HG02884 (cell line): ENCODE measurements at regions not wholly inside any gene's neighbourhood (a gene's known extent, or its start where the extent isn't known, plus 50 kb on each side); places are given as distances from the start of the nearest gene placed in this dataset.
"Not testable (repeated sequence)": the region's sequence is repeated elsewhere in the genome, so short reads cannot be mapped to it uniquely, and the experiment has no call there.

Source experiments
- ATAC-seq: cut with Tn5 transposase; IDR thresholded peaks from one replicate; pipeline ENCODE4 v1.9.1; 2021; ENCODE audit warnings: mild to moderate bottlenecking, moderate library complexity; ENCODE audit not compliant: unreplicated experiment

GRCh38 chr1:214141486-214141885, 139.5 kb upstream of the SMYD2 start:
- ATAC-seq = no peak

DNA sequence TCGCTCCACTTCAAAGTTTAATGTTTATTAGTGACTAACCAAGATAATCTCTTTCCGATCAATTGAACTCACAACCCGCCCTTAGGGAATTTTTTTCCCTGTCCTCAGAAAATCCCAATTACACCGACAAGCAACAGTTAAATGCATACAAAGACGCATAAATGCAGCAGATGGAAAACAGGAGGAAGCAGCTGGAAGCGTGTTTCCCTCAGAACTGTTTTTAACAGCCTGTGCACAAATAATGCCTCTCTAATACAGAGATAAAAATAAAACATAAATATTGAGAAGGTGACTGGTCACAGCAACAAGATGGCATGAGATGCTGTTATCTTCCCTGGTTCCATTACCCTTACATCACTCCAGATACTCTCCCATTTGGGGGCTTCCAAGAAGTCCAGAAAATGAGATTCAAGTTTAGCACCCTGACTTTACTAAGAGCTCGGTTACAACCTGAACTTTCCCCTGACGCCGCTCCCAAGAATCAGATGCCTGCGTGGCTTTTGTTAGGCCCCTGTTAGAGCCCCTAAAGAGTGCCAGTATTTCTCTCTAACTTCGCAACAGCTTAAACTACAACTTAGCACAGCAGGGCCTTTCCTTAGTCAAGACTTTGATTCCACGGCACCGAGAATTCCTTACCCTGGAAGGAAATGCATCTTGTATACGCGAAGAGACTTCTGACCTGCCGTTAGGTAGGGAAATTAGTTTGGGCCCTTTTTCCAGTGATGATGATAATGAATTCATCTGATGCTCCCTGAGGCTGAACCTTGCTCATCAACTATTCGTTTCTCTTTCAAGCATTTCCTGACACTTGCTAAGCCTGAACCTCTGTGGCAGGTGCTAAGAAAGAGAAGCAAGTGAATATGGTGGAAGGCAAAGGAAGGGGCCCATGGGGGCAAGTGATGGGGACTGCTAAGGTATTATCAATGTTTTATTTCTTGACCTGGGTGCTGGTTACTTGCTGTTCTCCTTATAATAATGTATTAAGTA, 137.7 kb upstream of the SMYD2 start:
- no peak for ATAC-seq

DNA sequence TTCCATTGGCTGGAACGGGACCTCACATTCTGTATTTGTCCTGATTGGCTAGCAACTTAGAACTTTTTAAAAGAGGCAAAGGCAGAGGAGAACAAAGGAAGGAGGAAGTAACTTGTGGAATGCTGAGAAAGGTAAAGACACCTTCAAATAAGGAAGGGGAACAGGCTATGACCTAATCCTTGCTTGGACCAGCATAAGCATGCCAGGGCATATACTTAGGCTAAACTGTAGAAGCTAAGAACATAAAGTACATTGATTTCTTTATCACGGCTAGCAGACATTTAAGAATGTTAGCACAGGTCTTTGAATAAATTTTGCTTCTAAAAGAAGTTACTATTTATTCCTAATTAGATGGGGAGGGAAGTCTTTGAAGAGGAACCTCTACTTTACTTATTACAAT, 136.4 kb upstream of the SMYD2 start:
- ATAC-seq = not testable (repeated sequence)

- no peak for ATAC-seq
These were observed 134.4 kb upstream of the SMYD2 start for GRCh38 chr1:214146523-214146922.

DNA sequence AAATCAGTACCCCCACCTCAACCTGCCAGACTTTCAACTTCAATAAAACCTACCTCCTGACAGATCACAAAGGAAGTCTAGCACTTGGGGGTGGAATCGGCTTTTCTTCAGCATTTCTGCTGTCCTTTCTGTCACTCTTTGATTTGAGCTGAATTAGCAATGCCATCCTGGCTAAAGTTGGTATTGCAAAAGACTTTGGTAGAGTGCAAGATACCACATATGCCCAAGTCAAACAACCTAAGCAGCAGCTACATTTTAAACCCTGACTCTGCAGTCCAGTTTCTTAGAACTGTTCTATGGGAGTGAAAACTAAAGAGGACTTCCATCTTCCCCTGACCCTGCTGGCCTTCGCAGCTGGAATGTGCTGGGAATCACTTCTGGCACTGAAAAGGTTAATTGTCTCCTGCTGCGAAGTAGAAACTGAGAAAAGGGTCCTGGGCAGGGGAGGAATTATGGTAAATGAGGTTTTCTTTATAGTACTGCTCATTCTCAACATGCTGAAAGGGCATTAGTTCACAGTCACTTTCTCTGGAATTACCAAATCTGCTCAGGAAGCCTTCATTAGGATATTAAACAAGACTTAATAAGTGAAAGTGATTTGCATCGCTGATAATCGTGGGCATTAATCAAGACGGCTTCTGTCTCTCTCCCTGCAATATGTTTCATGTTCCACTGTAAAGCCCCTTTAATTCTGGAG, 126.2 kb upstream of the SMYD2 start:
- ATAC-seq = no peak

- no peak for ATAC-seq
These were observed 124.9 kb upstream of the SMYD2 start for GRCh38 chr1:214155987-214156625.

DNA sequence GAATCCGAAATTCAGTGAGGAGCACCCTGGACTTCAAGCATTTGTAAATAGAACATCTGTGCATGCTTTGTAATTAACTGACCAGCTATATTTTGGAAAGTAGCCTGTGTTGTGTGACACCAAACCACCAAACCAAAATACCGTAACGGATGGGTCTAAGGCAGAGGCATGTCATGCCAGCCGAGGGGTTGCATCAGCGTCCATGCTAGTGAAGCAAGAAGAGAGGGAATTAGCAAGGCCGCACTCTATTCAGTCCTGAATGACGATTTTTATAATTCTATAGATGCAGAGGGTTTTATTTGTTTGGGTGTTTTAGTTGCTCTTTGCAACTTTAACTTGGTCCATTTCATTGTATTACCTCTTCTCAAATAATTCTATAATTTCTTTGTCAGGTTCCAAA, 116.8 kb upstream of the SMYD2 start:
- ATAC-seq = no peak

- ATAC-seq = no peak
These were observed 115.0 kb upstream of the SMYD2 start for GRCh38 chr1:214165850-214166374.

DNA sequence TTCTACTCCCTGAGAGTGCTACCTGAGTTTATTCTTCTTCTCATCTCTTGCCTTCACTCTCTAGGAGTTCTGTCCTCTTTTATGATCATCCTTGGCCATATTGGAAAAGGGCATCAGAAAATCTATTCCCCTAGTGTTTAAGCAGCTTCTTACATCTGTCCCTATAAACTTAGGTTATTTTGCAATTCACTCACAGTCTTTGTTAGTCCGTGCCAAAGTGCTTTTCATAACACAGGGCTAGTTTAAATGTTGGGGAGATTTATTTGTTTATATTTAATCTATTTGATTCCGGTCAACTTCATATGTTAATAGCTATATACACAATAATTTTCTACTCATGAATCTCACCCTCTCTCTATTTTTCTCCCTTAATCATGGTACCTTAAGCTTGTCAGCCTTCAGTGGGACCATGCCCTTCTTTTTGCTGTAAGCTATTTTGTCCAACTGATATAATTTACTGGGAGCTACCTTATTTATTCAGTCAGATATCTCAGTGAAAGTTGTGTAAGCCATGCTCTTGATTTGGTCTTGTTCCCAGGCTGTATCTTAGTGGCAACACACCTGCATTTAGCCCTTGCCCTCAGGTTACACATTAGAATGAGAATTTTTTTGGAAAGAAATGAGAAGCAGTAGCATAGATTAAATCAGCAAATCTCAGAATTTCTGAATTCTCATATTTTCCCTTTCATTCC, 106.3 kb upstream of the SMYD2 start:
- ATAC-seq = no peak

GRCh38 chr1:214178102-214178501, 102.9 kb upstream of the SMYD2 start:
- no peak for ATAC-seq

DNA sequence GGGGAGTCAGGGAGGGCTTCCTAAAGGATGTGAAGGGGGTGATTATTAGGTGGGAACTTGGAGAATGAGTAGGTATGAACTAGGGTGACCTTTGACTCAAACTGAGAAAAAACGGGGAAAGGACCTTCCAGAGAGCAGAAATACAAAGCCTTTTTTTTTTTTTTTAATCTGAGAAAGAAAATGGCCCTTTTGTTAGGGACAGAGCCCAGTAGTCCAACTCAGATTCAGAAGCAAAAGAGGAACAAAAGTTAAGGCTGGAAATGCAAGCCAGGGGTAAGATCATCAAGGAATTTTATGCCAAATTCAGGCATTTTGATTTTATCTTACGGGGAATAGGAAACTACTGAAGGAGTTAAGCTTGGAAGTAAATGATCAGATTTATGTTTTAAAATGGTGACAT, 96.0 kb upstream of the SMYD2 start:
- ATAC-seq = no peak

GRCh38 chr1:214186103-214186824, 94.7 kb upstream of the SMYD2 start:
- no peak for ATAC-seq

GRCh38 chr1:214187121-214187900, 93.6 kb upstream of the SMYD2 start:
- ATAC-seq = no peak

GRCh38 chr1:214187933-214188332, 93.0 kb upstream of the SMYD2 start:
- no peak for ATAC-seq

DNA sequence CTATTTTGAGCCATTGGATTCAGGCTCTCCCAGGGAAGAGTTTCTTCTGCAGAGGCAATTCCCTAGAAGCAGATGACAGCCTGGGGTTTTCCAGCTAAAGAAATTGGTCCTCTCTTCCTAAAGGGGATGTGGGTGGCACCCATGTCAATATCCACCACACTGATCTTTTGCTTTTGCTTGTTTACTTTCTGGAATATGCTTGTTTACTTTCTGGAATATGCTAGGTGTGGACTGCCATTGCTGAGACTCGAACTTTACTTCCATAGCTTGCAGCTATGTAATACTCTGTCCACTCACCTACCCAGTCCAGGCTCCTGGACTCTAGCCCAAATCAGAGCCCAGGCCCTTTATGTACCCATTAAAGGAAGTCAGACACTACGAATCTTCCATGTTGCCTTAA, 92.1 kb upstream of the SMYD2 start:
- no peak for ATAC-seq

DNA sequence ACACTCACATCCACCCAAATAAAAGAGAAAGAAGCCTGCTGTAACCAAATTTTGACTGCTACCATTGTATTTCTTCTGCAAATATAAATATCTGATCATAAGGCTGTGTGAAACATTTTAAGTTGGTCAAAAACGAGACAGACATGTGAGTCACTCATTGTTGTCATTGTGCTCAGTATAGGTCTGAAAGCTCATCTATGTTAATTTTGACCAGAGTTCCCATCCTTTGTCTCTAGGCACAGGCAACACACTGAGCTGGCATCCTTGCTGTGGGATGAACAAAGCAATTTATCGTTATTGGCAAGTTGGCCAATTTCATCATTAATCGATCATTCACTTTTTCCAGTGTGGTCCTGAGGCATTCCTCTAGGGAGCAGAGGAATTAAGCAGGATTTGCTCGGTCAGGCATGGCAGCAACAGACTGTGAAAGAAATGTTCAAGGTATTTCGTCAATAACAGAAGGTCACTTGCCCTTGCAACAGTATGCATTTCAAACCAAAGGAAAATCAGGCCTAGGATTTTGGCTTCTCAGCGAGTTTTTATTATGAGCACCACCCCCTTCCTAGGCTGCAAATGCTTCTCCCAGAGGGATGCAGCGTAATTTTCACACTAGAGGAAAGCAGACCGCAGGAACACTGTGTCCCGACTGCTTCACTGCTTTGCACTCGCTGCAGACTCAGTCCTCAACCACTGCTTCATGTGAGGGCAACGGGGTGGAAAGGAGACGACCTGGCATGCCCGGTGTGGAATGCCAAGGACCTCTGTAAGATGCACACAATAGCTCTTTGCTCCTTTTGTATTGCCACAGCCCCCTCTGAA, 87.9 kb upstream of the SMYD2 start:
- ATAC-seq = no peak

GRCh38 chr1:214193691-214194090, 87.3 kb upstream of the SMYD2 start:
- no peak for ATAC-seq

DNA sequence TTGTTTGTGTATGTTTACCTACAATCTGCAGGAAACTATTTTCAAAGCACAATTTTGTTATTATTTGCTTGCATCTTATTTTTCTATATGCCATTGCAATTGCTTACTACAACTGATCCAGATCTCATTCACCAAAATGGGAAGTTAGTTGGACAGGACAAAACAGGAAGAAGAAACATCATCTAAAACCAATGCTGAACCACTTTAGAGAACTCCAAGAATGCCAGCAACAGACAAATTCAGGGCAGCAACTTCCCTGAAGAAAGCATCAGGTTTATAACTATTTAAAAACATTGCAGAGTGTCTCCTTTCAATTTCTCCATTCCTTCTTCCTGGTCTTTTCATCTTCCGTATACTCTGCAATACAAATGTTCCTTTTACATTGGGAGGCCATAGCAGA, 82.4 kb upstream of the SMYD2 start:
- ATAC-seq = no peak

DNA sequence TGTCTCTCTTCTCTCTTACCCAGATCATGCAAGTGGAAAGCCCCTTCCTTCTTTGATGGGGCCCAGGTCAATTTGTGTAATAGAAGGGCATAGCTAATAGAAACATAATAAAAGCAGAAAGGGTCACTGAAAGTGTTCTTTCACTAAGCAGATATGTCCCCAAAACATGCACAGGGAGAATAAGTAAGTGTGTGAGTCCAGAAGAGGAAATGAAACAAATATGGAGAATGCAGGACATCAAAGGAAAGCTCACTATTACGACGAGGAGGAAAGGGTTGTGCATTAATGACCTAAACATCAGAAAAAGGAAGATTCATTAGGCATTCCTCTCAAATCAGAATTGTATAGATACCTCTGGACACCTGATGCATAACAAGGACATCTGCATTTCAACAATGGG, 81.4 kb upstream of the SMYD2 start:
- ATAC-seq = no peak
